ENCODE measurements at regions not wholly inside any gene's neighbourhood (a gene's known extent, or its start where the extent isn't known, plus 50 kb on each side); places are given as distances from the start of the nearest gene placed in this dataset.

GRCh38 chr4:136342666-136343065, 1189.6 kb downstream of the PCDH18 start:
- no peak for TF ChIP-seq GABPA (IDR thresholded peaks at IDR 0.05; ENCODE audit: low read depth)
- TF ChIP-seq SPI1 (IDR thresholded peaks at IDR 0.05; ENCODE audit: borderline replicate concordance, low read depth), result no peak
- no peak for TF ChIP-seq POLR2AphosphoS5 (IDR thresholded peaks at IDR 0.05; ENCODE audit: low read depth)
- no peak for TF ChIP-seq REST (IDR thresholded peaks at IDR 0.05; ENCODE audit: insufficient replicate concordance, low read depth)
- TF ChIP-seq, protein P1, sequence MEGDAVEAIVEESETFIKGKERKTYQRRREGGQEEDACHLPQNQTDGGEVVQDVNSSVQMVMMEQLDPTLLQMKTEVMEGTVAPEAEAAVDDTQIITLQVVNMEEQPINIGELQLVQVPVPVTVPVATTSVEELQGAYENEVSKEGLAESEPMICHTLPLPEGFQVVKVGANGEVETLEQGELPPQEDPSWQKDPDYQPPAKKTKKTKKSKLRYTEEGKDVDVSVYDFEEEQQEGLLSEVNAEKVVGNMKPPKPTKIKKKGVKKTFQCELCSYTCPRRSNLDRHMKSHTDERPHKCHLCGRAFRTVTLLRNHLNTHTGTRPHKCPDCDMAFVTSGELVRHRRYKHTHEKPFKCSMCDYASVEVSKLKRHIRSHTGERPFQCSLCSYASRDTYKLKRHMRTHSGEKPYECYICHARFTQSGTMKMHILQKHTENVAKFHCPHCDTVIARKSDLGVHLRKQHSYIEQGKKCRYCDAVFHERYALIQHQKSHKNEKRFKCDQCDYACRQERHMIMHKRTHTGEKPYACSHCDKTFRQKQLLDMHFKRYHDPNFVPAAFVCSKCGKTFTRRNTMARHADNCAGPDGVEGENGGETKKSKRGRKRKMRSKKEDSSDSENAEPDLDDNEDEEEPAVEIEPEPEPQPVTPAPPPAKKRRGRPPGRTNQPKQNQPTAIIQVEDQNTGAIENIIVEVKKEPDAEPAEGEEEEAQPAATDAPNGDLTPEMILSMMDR (IDR thresholded peaks at IDR 0.05; ENCODE audit: insufficient read depth, low read length), result no peak
- Histone ChIP-seq H3K27me3 (ENCODE audit: insufficient read depth, poor library complexity, severe bottlenecking) (no peaks in the 10 kb centered on the region), H3K4me3 (replicated peaks; ENCODE audit: insufficient read depth, low read length) (no peak overlapping the region), H3K27ac (replicated peaks) (no peak overlapping the region)
- no peak for DNase-seq (ENCODE audit: low read depth in 1 of 2, low spot score in 1 of 2)

DNA sequence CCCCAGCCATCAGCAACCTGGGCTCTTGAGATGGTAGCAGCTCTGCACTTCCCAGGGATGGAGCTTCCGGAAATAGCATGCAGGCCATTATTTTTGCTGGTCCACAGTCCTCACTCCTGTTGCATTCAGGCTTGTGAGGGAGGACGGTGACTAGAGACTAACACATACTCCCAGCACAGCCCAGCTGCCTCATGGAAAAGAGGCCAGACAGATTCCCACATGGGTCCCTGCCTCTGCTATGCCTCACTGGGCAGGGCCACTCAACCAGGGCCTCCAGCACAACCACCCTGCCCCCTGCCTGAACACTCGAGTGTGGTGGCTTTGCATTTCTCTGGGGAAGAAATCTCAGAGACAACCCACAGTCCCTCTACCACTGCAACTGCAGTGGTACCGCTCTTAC, 1195.1 kb downstream of the PCDH18 start:
- no peak overlapping the region for H3K27ac ChIP-seq (replicated peaks)
- H3K27me3 ChIP-seq (ENCODE audit: insufficient read depth, poor library complexity, severe bottlenecking), result no peaks in the 10 kb centered on the region
- DNase-seq (ENCODE audit: low read depth in 1 of 2, low spot score in 1 of 2), result no peak
- H3K4me3 ChIP-seq (replicated peaks; ENCODE audit: insufficient read depth, low read length), result no peak overlapping the region
- no peak for TF ChIP-seq GABPA (IDR thresholded peaks at IDR 0.05; ENCODE audit: low read depth)
- TF ChIP-seq SPI1 (IDR thresholded peaks at IDR 0.05; ENCODE audit: borderline replicate concordance, low read depth), result no peak
- TF ChIP-seq REST (IDR thresholded peaks at IDR 0.05; ENCODE audit: insufficient replicate concordance, low read depth), result no peak
- TF ChIP-seq, protein P1 (IDR thresholded peaks at IDR 0.05; ENCODE audit: insufficient read depth, low read length), result no peak

DNA sequence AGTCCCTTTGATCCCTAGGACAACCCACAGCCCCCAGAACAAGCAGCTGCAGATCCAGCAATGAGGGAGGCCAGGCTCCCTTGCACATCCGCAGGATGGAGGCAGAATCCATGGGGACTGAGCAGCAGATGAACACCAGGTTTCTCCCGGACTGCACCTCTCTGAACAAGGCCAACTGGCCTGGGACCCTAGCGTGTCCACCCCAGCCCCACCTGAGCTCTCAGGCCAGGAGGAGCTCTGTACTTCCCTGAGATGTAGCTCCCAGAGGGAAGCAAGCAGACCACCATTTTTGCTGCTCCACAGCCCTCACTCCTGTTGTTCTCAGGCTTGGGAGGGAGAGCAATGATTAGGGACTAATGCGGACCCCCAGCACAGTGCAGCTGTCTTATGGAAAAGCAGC, 1195.8 kb downstream of the PCDH18 start:
- H3K27ac ChIP-seq (replicated peaks), result no peak overlapping the region
- TF ChIP-seq SPI1 (IDR thresholded peaks at IDR 0.05; ENCODE audit: borderline replicate concordance, low read depth), result no peak
- no peak for TF ChIP-seq REST (IDR thresholded peaks at IDR 0.05; ENCODE audit: insufficient replicate concordance, low read depth)
- no peak for TF ChIP-seq GABPA (IDR thresholded peaks at IDR 0.05; ENCODE audit: low read depth)
- no peak for TF ChIP-seq POLR2AphosphoS5 (IDR thresholded peaks at IDR 0.05; ENCODE audit: low read depth)
- TF ChIP-seq, protein P1 (IDR thresholded peaks at IDR 0.05; ENCODE audit: insufficient read depth, low read length), result no peak
- H3K4me3 ChIP-seq (replicated peaks; ENCODE audit: insufficient read depth, low read length), result no peak overlapping the region
- H3K27me3 ChIP-seq (ENCODE audit: insufficient read depth, poor library complexity, severe bottlenecking), result no peaks in the 10 kb centered on the region
- no peak for DNase-seq (ENCODE audit: low read depth in 1 of 2, low spot score in 1 of 2)

Measured in HL-60 (cell line).